ENCODE measurements at regions not wholly inside any gene's neighbourhood (a gene's known extent, or its start where the extent isn't known, plus 50 kb on each side); places are given as distances from the start of the nearest gene placed in this dataset.

DNA sequence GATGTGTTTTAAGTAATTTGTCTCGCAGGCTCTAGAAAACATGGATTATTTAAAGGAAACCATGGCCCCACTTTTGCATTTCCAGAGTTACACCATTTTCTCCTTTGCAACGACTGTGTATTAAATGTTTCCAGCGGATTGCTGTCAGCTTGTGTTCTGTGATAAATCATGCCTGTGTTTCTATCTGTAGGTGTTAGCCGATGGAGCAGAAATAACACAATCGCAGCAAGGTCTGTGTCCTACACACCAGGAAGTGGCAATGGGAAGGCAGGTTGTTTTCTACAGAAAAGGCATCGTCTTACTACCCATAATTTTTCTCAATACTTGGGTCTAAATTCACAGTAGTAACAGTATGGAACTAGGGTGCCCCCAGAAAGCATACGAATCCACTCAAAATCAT lies 590.1 kb downstream of the NLGN4X start (continued):
- TF ChIP-seq, protein P1, sequence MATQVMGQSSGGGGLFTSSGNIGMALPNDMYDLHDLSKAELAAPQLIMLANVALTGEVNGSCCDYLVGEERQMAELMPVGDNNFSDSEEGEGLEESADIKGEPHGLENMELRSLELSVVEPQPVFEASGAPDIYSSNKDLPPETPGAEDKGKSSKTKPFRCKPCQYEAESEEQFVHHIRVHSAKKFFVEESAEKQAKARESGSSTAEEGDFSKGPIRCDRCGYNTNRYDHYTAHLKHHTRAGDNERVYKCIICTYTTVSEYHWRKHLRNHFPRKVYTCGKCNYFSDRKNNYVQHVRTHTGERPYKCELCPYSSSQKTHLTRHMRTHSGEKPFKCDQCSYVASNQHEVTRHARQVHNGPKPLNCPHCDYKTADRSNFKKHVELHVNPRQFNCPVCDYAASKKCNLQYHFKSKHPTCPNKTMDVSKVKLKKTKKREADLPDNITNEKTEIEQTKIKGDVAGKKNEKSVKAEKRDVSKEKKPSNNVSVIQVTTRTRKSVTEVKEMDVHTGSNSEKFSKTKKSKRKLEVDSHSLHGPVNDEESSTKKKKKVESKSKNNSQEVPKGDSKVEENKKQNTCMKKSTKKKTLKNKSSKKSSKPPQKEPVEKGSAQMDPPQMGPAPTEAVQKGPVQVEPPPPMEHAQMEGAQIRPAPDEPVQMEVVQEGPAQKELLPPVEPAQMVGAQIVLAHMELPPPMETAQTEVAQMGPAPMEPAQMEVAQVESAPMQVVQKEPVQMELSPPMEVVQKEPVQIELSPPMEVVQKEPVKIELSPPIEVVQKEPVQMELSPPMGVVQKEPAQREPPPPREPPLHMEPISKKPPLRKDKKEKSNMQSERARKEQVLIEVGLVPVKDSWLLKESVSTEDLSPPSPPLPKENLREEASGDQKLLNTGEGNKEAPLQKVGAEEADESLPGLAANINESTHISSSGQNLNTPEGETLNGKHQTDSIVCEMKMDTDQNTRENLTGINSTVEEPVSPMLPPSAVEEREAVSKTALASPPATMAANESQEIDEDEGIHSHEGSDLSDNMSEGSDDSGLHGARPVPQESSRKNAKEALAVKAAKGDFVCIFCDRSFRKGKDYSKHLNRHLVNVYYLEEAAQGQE (IDR thresholded peaks at IDR 0.05; ENCODE audit: low read depth, low read length), result no peak
- TF ChIP-seq FOSL2 (IDR thresholded peaks at IDR 0.05; ENCODE audit: borderline replicate concordance, low read depth) (no peak), RAD21 (IDR thresholded peaks at IDR 0.05; ENCODE audit: low read length) (no peak), ELF1 (IDR thresholded peaks at IDR 0.05) (no peak)

DNA sequence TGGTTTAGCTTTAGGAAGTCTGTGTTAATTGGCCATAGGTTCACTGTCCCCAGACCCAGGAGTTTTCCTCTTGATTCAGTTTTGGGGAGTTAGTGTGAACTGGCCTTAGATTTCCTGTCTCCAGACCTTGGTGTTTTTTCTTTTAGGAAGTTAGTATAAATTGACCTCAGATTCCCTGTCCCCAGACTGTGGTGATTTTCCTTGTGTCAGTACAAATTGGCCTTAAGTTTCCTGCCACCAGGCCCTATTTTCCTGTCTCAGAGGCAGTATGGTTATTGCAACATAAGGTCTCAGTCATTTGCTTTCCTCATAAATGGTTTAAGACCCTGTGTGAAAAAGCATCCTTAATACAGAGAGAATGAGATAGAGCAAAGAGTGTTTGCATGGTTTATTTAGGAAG lies 595.8 kb downstream of the NLGN4X start:
- Histone ChIP-seq H3K27ac (ENCODE audit: low read depth in 2 of 2, low read length in 1 of 2) (no peak overlapping the region), H3K9ac (no peak overlapping the region), H3K4me1 (ENCODE audit: control insufficient read depth in 1 of 2, insufficient read depth in 2 of 2, low read depth in 1 of 2, low read length in 1 of 2) (no peaks in the 10 kb centered on the region), H3K79me2 (ENCODE audit: insufficient read depth) (no peaks in the 10 kb centered on the region), H3K4me3 (ENCODE audit: low read depth in 2 of 2, low read length in 1 of 2) (no peak overlapping the region; a peak in 1 of 4 replicates), H3K9me3 (no peaks in the 10 kb centered on the region; the same call in 1 of the 2 replicates), H3F3A (replicated peaks; ENCODE audit: insufficient read depth) (no peaks in the 10 kb centered on the region), H3K27me3 (ENCODE audit: insufficient read depth) (no peaks in the 10 kb centered on the region), H3K4me2 (no peak overlapping the region), H4K20me1 (ENCODE audit: insufficient read depth) (no peaks in the 10 kb centered on the region), H3K36me3 (replicated peaks in 1 of 2; ENCODE audit: control insufficient read depth in 1 of 2, insufficient read depth in 2 of 2, low read length in 1 of 2) (no peaks in the 10 kb centered on the region), H3K9me2 (no peaks in the 10 kb centered on the region), H2AFZ (ENCODE audit: low read depth) (no peak overlapping the region)
- TF ChIP-seq RXRA (IDR thresholded peaks at IDR 0.05; ENCODE audit: borderline replicate concordance, low read depth), result no peak
- TF ChIP-seq, protein P2, sequence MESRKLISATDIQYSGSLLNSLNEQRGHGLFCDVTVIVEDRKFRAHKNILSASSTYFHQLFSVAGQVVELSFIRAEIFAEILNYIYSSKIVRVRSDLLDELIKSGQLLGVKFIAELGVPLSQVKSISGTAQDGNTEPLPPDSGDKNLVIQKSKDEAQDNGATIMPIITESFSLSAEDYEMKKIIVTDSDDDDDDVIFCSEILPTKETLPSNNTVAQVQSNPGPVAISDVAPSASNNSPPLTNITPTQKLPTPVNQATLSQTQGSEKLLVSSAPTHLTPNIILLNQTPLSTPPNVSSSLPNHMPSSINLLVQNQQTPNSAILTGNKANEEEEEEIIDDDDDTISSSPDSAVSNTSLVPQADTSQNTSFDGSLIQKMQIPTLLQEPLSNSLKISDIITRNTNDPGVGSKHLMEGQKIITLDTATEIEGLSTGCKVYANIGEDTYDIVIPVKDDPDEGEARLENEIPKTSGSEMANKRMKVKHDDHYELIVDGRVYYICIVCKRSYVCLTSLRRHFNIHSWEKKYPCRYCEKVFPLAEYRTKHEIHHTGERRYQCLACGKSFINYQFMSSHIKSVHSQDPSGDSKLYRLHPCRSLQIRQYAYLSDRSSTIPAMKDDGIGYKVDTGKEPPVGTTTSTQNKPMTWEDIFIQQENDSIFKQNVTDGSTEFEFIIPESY (IDR thresholded peaks at IDR 0.05; ENCODE audit: borderline replicate concordance, low read depth), result no peak
- TF ChIP-seq JUND (IDR thresholded peaks at IDR 0.05), result no peak
- TF ChIP-seq TAF1 (IDR thresholded peaks at IDR 0.05; ENCODE audit: borderline replicate concordance, low read depth, low read length), result no peak
- TF ChIP-seq GABPA (IDR thresholded peaks at IDR 0.05; ENCODE audit: low read depth), result no peak
- no peak for DNase-seq
- ChIA-PET CTCF (no interaction called here), POLR2A (no interaction called here)

DNA sequence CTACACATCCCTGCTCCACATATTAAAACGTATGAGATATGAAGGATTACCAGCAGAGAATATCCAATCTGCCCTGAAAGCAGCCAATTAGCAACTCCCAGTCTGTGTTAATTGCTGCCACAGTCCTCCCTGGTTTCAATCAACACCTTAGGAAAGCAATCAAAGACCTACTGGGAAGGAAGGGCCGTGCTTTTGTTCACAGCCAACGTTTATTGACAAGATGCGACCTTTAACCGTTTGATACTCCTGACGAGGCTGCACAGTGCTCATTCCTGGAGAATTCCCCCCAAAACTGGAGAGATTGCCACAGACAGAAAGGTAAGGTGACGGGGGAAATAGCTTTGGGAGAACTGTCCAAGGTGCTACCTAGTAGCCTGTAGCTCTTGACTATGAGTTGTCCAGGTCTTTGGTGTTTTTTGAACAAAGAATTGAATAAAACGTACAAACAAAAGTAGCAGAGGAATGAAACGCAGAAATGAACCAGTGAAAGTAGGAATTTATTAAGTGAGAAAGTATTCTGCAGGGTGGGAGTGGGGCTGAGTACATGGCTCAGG lies 596.5 kb downstream of the NLGN4X start:
- Histone ChIP-seq H3F3A (replicated peaks; ENCODE audit: insufficient read depth) (no peaks in the 10 kb centered on the region), H3K9me2 (no peaks in the 10 kb centered on the region), H3K4me1 (ENCODE audit: control insufficient read depth in 1 of 2, insufficient read depth in 2 of 2, low read depth in 1 of 2, low read length in 1 of 2) (no peaks in the 10 kb centered on the region), H3K27ac (ENCODE audit: low read depth in 2 of 2, low read length in 1 of 2) (no peak overlapping the region), H3K9me3 (no peaks in the 10 kb centered on the region; the same call in 1 of the 2 replicates), H3K79me2 (ENCODE audit: insufficient read depth) (no peaks in the 10 kb centered on the region), H3K36me3 (replicated peaks in 1 of 2; ENCODE audit: control insufficient read depth in 1 of 2, insufficient read depth in 2 of 2, low read length in 1 of 2) (no peaks in the 10 kb centered on the region), H3K4me2 (no peak overlapping the region), H3K27me3 (ENCODE audit: insufficient read depth) (no peaks in the 10 kb centered on the region), H2AFZ (ENCODE audit: low read depth) (no peak overlapping the region), H3K9ac (no peak overlapping the region), H3K4me3 (ENCODE audit: low read depth in 2 of 2, low read length in 1 of 2) (no peak overlapping the region), H4K20me1 (ENCODE audit: insufficient read depth) (no peaks in the 10 kb centered on the region)
- CTCF ChIA-PET, result no interaction called here
- 18% methylated on average over 9 of the region's 9 CpGs for WGBS (ENCODE audit: low lambda C conversion rate)
- TF ChIP-seq GATA2 (CRISPR knock-in tag; IDR thresholded peaks at IDR 0.05) (no peak), RAD21 (IDR thresholded peaks at IDR 0.05; ENCODE audit: low read length) (no peak), MXI1 (IDR thresholded peaks at IDR 0.05; ENCODE audit: low read depth, low read length) (no peak), EZH2phosphoT487 (IDR thresholded peaks at IDR 0.05; ENCODE audit: borderline replicate concordance, low read depth) (no peak), ELF1 (IDR thresholded peaks at IDR 0.05) (no peak), RXRA (IDR thresholded peaks at IDR 0.05; ENCODE audit: borderline replicate concordance, low read depth) (no peak), FOXJ3 (CRISPR knock-in tag; IDR thresholded peaks at IDR 0.05) (no peak), SMC3 (IDR thresholded peaks at IDR 0.05; ENCODE audit: low read depth, low read length) (no peak), YY1 (IDR thresholded peaks at IDR 0.05; ENCODE audit: low read depth) (no peak), FOSL2 (IDR thresholded peaks at IDR 0.05; ENCODE audit: borderline replicate concordance, low read depth) (no peak)
- TF ChIP-seq, protein P3, sequence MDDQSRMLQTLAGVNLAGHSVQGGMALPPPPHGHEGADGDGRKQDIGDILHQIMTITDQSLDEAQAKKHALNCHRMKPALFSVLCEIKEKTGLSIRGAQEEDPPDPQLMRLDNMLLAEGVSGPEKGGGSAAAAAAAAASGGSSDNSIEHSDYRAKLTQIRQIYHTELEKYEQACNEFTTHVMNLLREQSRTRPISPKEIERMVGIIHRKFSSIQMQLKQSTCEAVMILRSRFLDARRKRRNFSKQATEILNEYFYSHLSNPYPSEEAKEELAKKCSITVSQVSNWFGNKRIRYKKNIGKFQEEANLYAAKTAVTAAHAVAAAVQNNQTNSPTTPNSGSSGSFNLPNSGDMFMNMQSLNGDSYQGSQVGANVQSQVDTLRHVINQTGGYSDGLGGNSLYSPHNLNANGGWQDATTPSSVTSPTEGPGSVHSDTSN (IDR thresholded peaks at IDR 0.05), result no peak
- TF ChIP-seq, protein P2 (IDR thresholded peaks at IDR 0.05; ENCODE audit: borderline replicate concordance, low read depth), result no peak
- POLR2A ChIA-PET, result no interaction called here
- no peak for DNase-seq

Data from SK-N-SH (cell line).